NCI-H146 treated with DMSO at 0.1 percent for 48 hours (cell line): ENCODE measurements at regions not wholly inside any gene's neighbourhood (a gene's known extent, or its start where the extent isn't known, plus 50 kb on each side); places are given as distances from the start of the nearest gene placed in this dataset.

Experiments used
- DNase-seq: peaks from one replicate; lab custom pipeline; 2025; ENCODE audit not compliant: unreplicated experiment; lab: John Stamatoyannopoulos, UW

DNA sequence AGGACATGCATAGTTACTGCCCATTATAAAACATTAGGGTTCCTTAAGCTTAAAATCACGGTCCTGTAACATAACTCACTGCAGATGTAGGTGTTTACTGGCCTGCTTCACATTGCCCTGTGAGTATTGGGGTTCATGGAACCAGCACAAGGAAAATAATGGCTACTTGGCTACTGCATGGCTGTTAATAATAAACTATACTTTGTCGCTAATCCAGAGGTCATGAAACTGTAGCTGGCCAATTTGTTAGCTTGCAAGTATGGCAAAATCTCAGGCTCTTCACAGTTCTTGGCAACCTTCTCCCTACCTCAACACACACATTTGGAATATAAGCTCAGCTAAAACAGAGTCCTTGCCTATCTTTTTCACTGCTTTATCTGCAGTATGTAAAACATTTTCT lies 274.0 kb upstream of the NR5A2 start:
- DNase-seq: no peak

DNA sequence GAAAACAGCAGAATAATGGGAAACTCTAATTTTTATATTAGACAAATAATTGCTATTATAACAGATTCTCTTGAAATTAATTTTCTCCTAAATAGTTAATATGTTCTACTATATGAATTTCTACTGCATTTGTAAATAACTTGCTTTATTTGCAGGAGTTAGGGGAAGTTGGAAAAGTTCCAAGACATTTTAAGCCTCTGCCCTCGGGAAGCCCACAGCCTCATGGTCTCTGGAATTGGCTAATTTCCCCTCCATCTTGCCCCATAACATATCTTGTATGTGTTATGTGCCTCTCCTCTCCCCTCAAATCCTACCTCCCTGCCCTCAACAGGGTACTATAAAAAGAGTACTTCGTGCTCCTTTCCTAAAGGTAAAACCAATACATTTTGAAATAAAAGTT lies 271.4 kb upstream of the NR5A2 start:
- no peak for DNase-seq

DNA sequence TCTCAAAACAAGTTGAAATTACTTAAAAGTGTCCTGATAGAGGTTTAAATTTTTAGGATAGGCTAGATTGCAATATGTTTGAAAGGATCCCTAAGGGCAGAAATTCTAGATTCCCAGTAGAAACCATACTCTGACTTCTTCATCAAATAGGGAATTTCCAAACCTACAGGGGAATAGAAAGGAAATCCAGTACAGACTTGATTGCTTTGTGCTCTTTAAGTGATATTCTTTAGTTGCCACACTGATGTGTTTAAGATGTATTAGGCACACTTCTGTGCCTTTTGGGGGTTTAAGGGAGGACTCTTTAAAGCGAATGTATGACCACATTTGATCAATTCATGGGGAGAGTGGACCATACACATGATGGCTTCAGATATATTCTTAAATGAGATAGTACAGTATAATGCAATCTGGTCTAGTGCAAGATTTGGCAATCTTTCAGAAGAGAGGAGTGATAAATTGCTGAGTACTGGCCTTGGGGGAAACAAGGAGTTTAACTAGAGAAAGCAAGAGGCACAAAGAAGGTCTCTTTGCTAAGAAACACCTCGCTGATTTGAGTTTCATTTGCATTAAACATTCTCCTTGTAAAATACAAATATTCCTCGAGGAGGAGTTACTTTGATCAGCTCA lies 268.8 kb upstream of the NR5A2 start:
- no peak for DNase-seq

DNA sequence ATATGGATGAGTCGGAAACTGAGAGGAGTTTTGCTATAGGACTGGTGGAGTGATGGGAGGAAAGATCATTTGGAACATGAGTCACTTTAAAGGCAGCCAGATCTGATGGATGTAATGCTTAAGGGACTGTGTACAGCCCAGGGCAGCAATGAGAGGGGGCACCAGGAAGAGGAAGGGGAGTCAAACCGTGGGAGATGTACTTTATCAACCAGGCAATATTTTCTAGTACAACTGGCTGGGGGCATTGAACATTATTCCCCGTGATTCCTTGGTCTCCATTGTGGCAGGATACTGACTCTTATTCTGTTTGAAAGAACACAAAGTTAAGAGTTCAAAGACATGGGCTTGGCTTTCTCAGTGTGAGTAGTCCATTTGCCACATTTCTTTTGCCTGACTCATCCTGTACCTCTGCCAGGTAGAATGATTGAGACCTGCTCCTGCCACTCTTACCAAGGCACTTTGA lies 268.2 kb upstream of the NR5A2 start:
- DNase-seq: no peak

DNA sequence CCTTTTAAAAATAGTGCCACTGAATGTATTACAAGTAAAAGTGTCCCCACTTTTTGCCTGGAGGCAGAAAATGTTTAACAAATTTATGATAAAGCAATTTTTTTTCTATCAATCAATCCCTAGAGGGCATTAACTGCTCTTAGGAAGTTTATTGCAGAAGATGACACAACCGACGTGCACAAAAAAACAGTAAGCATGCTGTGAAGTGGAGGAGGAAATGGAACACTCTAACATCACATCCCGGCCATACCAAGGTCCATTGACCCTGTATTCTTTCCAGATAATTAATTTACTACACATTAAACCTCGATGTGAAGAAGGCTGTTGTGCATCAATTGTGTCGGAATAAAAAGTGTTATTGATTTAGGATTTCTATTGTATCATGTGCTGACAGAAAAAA lies 264.9 kb upstream of the NR5A2 start:
- no peak for DNase-seq

DNA sequence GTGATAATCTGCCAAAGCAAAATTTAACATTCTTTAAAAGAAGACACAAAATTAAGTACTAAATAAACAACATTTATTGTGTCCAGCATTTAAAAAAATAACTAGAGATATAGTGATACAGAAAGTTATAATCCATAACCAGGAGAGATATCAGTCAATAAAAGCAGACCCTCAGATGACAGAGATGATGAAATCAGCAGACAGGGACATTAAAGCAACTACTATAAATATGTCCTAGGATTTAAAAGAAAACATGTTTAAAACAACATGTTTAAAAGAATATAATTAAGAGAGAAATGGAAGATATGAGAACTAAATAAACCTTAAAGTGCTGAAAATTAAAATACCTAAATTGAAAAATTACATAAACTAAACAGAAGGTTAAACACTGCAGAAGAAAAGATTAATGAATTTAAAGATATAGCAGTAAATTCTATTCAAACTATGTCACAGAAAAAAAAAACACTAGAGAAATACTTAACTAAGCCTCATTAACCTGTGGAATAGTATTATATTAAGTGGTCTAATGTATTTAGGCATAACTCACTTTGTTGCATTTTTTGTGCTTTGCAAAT lies 261.2 kb upstream of the NR5A2 start:
- no peak for DNase-seq

DNA sequence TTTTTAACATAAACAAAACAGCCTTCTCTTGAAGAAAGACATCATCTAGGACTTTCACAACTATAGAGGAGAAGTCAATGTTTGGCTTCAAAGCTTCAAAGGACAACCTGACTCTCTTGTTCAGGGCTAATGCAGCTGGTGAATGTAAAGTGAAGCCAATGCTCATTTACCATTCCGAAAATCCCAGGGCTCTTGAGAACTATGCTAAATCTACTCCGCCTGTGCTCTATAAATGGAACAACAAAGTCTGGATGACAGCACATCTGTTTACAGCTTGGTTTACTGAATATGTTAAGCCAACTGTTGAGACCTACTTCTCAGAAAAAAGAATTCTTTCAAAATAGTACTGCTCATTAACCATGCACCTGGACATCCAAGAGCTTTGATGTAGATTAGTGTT lies 259.8 kb upstream of the NR5A2 start:
- no peak for DNase-seq

DNA sequence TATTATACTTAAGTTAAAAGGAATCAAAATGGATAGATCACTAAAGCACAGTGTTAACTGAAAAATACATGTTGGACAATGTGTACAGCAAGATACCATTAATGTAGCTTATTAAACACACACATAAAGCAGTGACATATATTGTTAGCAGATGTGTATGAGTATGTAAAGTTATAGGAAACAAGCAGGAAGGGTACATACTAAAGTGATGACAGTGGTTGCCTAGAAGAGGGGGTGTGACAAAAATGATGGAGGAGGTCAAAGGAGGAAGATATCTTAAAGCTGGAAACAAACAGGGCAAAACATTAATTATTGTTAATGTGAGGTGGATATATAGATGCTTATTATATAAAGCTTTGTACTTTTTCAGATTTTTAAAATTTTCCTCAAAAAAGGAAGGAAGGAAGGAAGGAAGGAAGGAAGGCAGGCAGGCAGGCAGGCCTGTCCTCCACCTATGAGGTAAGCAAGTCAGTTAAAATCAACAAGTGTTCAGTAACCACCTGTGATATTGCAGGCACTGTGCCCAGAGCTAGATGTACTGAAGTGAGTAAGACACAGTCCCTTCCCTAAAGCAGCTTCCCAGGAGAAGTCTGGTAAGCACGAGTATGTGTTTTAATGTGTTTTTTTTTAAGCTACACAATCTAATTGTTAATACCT lies 252.9 kb upstream of the NR5A2 start:
- no peak for DNase-seq

DNA sequence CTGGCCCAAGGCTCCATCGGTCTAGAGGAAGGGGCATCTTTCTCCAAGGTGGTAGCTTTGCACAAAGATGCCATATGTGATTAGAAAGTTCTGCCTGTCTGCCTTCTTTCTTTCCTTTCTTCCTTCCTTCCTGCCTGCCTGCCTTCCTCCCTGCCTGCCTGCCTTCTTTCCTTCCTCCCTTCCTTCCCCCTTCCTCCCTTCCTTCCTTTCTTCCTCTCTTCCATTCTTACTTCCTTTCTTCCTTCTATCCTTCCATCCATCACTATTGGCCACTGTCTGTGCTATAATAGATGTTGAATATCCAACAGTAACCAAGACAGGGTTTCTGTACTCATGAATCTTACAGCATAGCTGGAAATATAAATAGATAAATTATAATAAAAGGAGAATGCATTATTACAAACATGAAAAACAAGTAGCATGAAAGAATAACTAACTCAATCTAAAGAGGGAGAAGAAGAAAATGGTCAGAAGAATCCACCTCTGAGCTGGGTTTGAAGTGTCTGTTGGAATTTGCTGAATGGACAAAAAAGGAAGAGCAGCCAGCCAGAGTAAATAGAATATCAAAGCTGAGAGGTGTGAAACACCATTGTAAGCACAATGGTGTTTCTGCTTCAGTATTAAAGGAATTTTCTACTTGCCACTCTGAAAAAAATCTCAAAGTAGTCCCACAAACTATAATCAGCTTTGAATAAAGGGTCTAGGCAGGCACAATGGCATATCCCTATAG lies 250.6 kb upstream of the NR5A2 start:
- DNase-seq: no peak

DNA sequence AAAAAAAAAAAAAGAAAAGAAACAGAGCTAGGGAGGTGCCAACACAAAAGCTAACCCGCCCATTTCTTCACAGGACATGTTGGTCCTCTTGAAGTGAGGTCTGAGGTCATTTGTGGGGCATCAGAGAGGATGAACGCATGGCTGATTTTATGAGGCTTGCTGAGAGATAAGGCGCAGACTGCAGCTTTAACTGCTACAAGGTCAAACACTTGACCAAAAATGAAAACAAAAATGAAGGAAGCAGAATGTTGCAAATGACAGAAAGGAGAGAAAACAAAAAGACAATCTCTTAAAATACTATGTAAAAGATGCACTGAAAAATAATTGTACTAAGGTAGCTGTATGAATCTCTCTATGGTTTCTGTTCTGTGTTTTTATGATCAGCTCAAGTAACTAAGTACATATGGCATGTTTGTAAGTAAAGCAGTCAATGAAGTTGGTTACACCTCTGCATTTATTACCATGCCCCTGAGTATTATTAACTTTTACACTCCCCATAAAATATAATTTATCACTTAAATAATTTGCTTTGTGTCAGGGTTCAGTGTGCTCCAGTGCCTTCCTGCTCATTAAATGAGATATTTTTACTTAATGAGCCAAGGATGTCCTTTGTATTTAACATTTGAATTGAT lies 249.1 kb upstream of the NR5A2 start:
- no peak for DNase-seq

DNA sequence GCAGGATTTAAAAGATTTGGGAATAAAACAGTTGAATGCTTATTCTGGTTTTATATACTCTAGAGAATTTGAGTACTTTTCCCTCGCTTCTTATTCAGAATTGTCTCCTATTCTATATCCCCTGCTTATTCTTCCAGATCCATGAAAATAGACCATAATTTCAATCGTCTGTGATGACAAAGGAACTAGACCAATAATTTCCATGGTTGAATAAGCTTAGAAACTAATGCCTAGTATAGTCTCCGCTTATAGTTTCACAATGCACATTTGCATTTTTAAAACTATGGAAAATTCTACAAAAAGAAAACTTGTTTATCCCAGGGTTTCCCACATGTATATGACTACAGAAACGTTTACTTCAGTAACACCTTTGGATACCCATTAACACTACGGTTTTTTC lies 247.4 kb upstream of the NR5A2 start:
- no peak for DNase-seq

DNA sequence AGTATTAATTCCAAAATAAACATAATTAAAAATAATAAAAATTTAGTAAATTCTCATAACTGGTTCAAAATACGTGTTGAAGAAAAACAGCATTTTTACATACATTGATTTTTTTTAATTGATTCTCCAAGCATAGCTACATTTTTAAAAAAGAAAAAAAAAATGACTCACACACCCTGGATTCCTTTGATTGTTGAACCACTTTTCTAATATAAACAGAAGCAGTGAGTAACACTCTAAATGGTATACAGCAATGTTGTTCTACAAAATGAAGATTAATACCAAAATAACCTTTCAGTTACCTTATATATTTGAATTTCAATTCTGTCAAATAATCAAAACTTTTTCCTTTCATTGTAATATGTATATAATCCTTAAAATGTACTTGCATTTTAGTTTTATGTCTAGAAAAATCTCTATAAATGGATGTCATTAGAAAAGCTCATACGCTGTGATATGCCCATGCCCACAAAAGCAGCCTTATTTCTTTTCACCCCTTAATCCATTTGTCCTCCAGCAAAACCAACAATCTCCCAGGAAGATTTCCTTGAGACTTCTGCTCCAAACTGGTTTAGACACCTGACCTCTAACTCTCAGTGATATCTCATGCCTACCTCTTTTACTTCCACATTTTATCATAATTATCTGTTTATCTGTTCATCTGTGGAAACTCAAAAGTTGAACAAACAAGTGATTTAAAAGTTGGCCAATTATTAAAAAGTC lies 246.4 kb upstream of the NR5A2 start:
- no peak for DNase-seq

DNA sequence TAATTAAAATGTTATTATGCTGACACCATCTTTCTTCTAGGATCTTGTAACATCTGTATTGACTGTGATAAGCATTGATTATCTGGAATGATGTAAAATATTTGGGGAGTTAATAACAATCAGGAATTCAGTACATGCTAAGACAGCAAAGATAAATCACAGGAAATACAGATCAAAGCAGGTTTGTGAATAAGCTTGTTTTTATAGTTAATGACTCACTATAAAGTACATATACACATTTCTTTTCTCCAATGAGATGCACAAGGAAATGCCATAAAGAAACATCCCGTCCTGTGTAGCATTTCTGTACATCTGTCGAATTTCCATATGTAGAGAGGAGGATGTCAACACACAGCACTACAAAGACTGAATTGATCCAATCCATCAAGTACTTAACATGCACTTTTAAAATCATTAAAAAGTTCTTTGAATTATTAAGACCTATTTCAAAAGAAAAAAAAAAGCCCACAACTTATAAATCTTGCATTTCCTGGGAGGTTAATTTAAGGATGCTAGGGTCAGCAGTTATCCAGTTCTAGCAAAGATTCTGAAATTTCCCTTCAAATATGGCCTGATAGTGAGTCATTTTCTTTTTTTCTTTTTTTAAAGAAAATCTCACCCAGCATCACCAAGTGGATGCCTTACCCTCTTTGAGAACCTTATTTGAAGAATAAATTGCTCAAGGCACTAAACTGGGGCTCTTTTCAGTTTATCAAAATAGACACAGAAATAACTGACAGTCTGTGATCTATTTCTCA lies 243.2 kb upstream of the NR5A2 start:
- DNase-seq: no peak

DNA sequence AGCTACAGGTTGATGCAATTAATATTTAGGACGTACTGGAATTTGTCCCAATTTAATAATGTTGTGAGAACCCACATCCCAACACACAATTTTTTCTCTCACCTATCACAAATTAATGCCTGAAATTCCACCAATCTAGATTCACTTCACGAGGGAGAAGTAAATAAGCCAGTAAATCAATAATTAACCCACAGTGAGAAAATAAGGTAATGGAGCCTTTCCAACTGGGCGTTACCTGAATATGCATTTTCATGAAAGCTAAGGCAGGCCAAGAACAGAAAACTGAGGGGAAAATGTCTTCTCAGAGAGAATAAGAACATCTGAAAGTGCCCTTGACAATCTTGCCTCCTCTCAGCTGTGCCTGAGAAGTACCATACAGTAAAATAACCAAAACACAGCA lies 240.8 kb upstream of the NR5A2 start:
- no peak for DNase-seq

DNA sequence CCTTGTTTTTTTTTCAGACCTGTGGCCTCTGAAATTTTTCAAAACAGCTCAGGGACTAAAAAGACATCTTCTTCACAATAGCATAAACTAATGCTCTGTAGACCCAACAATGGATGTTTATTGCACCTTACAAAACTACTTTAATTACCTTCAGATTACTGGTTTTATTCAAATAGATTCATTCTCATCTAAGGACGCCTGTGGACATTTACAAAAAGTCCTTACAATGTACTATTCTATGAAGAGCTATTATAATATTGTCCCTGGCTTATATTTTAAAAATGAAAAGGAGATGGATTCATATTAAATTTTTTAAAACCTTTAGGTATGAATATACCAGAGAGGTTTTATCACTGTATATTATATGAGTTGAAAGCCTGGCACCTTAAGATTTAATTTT lies 238.4 kb upstream of the NR5A2 start:
- no peak for DNase-seq

DNA sequence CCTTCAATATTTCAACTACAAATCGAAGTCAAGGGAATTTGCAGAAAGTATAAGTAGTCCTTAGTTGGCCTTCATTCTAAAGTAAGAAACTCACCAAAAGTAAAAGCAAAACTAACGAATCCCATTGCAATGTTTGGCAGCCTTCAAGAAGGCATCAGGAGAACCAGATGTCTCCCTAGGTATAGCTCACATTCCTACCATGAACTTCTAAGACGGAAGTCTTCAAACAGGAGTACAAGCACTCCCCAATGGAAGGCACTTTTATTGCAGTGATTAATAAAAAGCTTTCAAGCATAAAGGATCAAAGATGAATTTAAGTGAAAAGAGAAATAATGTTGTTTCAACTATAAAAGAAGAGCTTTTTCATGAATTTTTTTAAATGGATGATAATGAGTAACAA lies 236.0 kb upstream of the NR5A2 start:
- DNase-seq: no peak

DNA sequence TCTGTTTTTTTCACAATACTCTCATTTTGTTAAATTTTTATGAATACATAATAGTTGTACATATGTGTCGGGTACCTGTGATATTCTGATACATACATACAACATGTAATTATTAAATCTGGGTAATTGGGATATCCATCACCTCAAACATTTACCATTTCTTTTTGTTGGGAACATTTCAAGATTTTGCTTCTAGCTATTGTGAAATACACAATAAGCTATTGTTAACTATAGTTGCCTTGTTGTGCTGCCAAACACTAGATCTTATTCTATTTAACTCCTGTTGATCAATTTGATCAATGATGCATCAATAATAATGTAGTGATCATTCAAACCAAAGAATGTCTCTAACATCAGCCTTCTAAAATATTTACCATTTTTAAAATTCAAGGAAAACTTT lies 234.6 kb upstream of the NR5A2 start:
- no peak for DNase-seq

DNA sequence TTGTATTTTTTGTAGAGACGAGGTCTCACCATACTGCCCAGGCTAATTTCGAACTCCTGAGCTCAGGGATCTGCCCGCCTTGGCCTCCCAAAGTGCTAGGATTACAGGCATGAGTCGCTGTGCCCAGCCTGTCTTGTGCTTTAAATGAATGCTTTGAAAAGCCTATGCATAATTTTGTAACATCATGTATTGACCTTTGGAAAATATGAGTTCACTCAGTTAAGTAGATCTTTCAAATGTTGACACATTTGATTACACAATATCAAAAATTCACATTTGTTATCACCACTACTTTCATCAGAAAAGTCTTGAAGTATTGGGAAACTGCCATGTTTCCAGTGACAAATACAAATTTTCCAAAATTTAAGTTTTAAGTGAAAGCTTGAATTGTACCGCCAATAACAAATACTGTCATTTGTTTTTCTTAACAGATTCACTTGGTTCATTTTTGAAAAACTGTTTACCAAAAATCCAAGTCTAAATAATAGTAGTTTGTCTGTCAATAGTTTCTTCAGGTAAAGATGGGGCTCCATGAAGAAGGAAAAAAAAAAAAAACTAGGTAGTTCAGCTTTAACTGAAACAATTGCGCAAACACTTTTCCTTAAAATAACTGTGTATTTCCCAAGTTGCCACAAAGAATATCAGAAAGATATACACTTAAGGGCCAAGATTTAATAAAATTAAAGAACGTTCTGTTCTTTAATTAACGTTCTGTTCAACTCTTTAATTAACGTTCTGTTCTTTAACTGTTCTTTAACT lies 233.2 kb upstream of the NR5A2 start:
- DNase-seq: no peak

DNA sequence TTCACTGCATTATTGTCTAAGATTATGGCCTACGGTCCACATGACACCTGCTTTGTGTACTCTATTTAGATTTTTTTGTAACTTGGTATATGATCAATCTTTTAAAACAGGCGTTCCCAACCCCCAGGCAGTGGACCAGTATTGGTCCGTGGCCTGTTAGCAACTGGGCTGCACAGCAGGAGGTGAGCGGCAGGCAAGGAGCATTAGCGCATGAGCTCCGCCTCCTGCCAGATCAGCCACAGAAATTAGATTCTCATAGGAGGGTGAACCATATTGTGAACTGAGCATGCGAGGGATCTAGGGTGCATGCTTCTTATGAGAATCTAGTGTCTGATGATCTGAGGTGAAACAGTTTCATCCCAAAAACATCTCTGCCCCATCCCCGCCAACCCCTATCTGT lies 228.4 kb upstream of the NR5A2 start:
- DNase-seq: no peak

DNA sequence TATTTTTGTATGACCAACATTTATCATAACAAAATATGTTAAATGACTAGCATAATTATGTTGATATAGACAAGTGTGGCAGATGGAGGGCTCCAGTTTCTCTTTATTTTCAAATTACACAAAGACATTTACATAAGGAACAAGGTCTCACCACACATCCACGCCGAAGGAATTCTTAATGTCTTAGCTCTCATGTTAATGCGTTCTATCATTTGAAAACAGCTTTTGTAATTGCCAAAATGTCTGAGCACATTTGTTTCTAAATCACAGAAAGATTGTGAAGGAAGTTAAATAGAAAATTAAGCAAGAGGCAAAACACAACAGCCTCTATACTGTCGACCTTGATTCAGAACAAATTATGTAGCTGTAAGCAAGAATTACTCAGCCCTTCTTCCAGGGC lies 223.0 kb upstream of the NR5A2 start:
- no peak for DNase-seq
